Thoracic aorta (tissue), 2 donors: ENCODE measurements at regions not wholly inside any gene's neighbourhood (a gene's known extent, or its start where the extent isn't known, plus 50 kb on each side); places are given as distances from the start of the nearest gene placed in this dataset.

Source experiments
- ATAC-seq: fragments of 150-250 bp; one replicate; pipeline ENCODE4 v1.8.0; 2017; ENCODE audit warnings: low read depth; ENCODE audit not compliant: insufficient number of reproducible peaks, low FRiP score
- DNase-seq: peaks from one replicate; pipeline ENCODE4 v3.0.0-alpha.2; 2020; ENCODE audit warnings: low spot score
- H3K27ac ChIP-seq, 2 donors: fragments of 200-600 bp; sonication (generic); 1 replicate in 1 of 2; 2 replicates in 1 of 2; pipeline ENCODE4 v1.5.1; 2016; ENCODE audit warnings: mild to moderate bottlenecking in 2 of 2, moderate library complexity in 2 of 2
- H3K27me3 ChIP-seq: fragments of 200-600 bp; sonication (generic); replicated peaks from 2 replicates; pipeline ENCODE4 v1.6.0; 2016; ENCODE audit warnings: mild to moderate bottlenecking; ENCODE audit not compliant: insufficient read depth
- H3K36me3 ChIP-seq: fragments of 200-600 bp; sonication (generic); one replicate; pipeline ENCODE4 v1.5.1; 2016
- H3K4me1 ChIP-seq, 2 donors: fragments of 200-600 bp; sonication (generic); 1 replicate in 1 of 2; 2 replicates in 1 of 2; pipeline versions ENCODE4 v1.5.1 to v1.6.0; 2016; ENCODE audit warnings: low read depth in 2 of 2, mild to moderate bottlenecking in 1 of 2; ENCODE audit not compliant: control insufficient read depth in 1 of 2
- H3K4me3 ChIP-seq: fragments of 200-600 bp; sonication (generic); 2 replicates; pipeline ENCODE4 v1.5.1; 2016; ENCODE audit warnings: mild to moderate bottlenecking
- H3K9me3 ChIP-seq: fragments of 200-600 bp; sonication (generic); 2 replicates; pipeline ENCODE4 v1.5.1; 2016
- CTCF ChIP-seq: fragments of 200-600 bp; sonication (generic); IDR thresholded peaks from one replicate; pipeline ENCODE4 v1.5.1; 2019; ENCODE audit warnings: antibody characterized with exemption

- ATAC-seq (no peak), DNase-seq (no peak)
These were observed 208.4 kb upstream of the RXFP2 start for GRCh38 chr13:31530922-31531321.

GRCh38 chr13:31537052-31537451 lies 202.3 kb upstream of the RXFP2 start:
- Histone ChIP-seq H3K4me1 (no peaks in the 10 kb centered on the region), H3K27me3 (no peaks in the 10 kb centered on the region), H3K27ac (no peak overlapping the region), H3K36me3 (no peaks in the 10 kb centered on the region), H3K9me3 (no peaks in the 10 kb centered on the region), H3K4me3 (no peak overlapping the region)
- ATAC-seq, result no peak
- no peak for TF ChIP-seq CTCF
- DNase-seq, result no peak

More at GRCh38 chr13:31530922-31531321, 208.4 kb upstream of the RXFP2 start:
- no peak overlapping the region for H3K4me3 ChIP-seq
- no peaks in the 10 kb centered on the region for H3K27me3 ChIP-seq
- no peaks in the 10 kb centered on the region for H3K9me3 ChIP-seq
- H3K4me1 ChIP-seq, result no peaks in the 10 kb centered on the region
- TF ChIP-seq CTCF, result no peak
- H3K27ac ChIP-seq, result no peak overlapping the region
- H3K36me3 ChIP-seq, result no peaks in the 10 kb centered on the region

GRCh38 chr13:31538067-31539042 lies 201.0 kb upstream of the RXFP2 start:
- no peak for ATAC-seq
- no peak overlapping the region for H3K4me3 ChIP-seq
- DNase-seq, result no peak

GRCh38 chr13:31540281-31540680 lies 199.0 kb upstream of the RXFP2 start:
- Histone ChIP-seq H3K27ac (no peak overlapping the region), H3K4me3 (no peak overlapping the region), H3K36me3 (no peaks in the 10 kb centered on the region), H3K27me3 (no peaks in the 10 kb centered on the region), H3K9me3 (no peaks in the 10 kb centered on the region), H3K4me1 (no peaks in the 10 kb centered on the region)
- TF ChIP-seq CTCF, result no peak
- ATAC-seq (no peak), DNase-seq (no peak)

More at GRCh38 chr13:31538067-31539042, 201.0 kb upstream of the RXFP2 start:
- no peaks in the 10 kb centered on the region for H3K27me3 ChIP-seq
- H3K27ac ChIP-seq, result no peak overlapping the region
- no peaks in the 10 kb centered on the region for H3K9me3 ChIP-seq
- H3K4me1 ChIP-seq, result no peaks in the 10 kb centered on the region
- peak; percentile 31 for TF ChIP-seq CTCF
- no peaks in the 10 kb centered on the region for H3K36me3 ChIP-seq

GRCh38 chr13:31543190-31543589 lies 196.1 kb upstream of the RXFP2 start:
- H3K36me3 ChIP-seq, result no peaks in the 10 kb centered on the region
- H3K9me3 ChIP-seq, result no peaks in the 10 kb centered on the region
- TF ChIP-seq CTCF, result no peak
- H3K4me1 ChIP-seq, result no peaks in the 10 kb centered on the region
- ATAC-seq (no peak), DNase-seq (no peak)
- no peak overlapping the region for H3K4me3 ChIP-seq
- no peak overlapping the region for H3K27ac ChIP-seq
- H3K27me3 ChIP-seq, result no peaks in the 10 kb centered on the region
